GM18870 (cell line): ENCODE measurements at regions not wholly inside any gene's neighbourhood (a gene's known extent, or its start where the extent isn't known, plus 50 kb on each side); places are given as distances from the start of the nearest gene placed in this dataset.
A peak's percentile ranks its signal among the peaks of the same experiment; 100 is the strongest.
"Not testable (repeated sequence)": the region's sequence is repeated elsewhere in the genome, so short reads cannot be mapped to it uniquely, and the experiment has no call there.

Source experiments
- ATAC-seq: cut with Tn5 transposase; IDR thresholded peaks from one replicate; pipeline ENCODE4 v1.9.1; 2021; ENCODE audit warnings: moderate library complexity; ENCODE audit not compliant: unreplicated experiment

DNA sequence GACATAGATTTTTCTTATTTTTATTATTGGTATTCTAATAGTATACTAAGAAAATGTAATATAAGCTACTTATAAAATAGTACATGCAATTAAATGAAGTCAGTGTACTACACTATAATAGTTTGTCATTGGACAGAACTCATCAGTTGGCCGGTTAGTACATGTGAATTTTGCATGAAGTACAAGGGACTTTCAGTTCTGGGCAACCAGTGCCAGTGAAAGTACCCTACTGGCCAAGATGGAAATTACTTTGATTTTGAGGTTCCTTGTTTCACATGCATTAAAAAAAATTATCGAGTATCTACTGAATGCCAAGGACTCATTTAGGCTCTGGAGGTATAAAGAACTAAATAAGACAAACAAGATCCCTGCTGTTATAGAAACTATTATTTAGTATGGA is 213.4 kb upstream of the ELL2 start:
- no peak for ATAC-seq

- no peak for ATAC-seq
These were observed 211.7 kb upstream of the ELL2 start for GRCh38 chr5:96173366-96173765.

DNA sequence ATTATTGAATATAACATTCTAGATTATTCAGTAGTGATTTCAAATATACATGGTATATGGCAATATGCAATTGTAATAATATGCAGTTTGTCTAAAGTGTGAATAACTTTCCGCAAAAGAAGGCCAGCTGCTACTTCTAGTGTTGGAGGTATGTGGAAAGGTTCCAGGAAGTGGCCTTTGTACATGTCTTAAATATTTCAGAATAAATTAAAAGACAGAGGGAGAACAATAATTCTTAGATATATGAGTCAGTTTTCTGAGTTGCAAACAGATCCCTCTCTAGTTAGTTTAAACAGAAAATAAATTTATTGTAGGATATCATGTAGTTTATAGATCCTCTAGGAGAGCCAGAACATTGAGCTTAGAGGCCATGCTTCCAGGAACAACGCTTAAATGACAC is 210.8 kb upstream of the ELL2 start:
- ATAC-seq = no peak

- not testable (repeated sequence) for ATAC-seq
These were observed 210.3 kb upstream of the ELL2 start for GRCh38 chr5:96171973-96172372.

DNA sequence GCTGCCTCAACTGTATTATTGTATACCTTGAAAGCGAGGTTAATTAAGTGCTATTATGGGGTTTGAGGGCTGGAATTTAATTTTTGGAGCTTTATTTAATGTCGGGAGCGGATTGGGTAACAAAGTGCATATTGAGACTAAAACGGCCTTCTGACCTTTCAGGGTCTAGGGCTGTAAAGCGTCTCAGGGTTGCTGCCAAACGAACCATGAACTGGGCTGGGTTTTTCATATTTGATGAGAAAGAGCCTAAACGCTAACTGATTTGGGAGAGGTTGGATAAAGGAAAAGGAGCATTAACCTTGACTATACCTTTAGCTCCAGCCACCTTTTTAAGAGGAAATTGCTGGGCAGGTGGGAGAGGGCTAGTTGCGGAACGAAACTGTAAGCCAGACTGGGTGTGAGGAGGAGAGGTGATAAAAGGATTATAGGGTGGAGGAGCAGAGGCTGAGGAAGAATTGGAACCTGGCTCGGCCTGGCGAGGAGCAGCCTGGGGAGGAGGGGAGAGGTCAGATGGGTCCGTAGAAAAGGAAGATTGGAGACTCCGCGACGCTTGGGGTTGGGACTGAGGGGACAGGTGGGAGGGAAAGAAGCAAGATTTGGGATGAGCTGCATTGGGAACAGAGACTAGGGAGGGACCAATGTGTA is 209.0 kb upstream of the ELL2 start:
- not testable (repeated sequence) for ATAC-seq

GRCh38 chr5:96168833-96169232 is 207.2 kb upstream of the ELL2 start:
- not testable (repeated sequence) for ATAC-seq

- ATAC-seq = no peak
These were observed 197.4 kb upstream of the ELL2 start for GRCh38 chr5:96159043-96159442.

- ATAC-seq = no peak
These were observed 196.2 kb upstream of the ELL2 start for GRCh38 chr5:96157841-96158291.

- no peak for ATAC-seq
These were observed 195.6 kb upstream of the ELL2 start for GRCh38 chr5:96157077-96157780.

GRCh38 chr5:96155147-96155546 is 193.5 kb upstream of the ELL2 start:
- ATAC-seq = no peak

- ATAC-seq = no peak
These were observed 190.2 kb upstream of the ELL2 start for GRCh38 chr5:96151891-96152290.

DNA sequence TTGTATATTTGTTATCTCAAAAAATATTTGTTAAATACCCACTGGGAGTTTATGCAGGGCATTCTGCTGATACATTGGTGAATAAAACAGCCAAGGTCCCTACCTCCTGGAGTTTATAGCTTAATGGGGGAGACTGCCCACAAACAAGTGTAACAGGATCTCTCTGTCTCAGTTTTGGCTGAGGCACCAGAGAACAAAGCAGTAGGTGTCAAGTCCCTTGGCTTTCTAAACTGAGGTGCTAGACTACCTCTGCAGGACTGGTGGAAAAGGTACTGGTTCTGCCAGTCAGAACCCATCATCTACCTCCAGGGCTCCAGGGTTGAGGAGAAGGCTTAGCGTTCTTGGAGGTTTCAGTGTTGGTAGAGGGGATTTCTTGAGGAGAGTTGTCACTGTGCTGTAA is 188.4 kb upstream of the ELL2 start:
- ATAC-seq = no peak

DNA sequence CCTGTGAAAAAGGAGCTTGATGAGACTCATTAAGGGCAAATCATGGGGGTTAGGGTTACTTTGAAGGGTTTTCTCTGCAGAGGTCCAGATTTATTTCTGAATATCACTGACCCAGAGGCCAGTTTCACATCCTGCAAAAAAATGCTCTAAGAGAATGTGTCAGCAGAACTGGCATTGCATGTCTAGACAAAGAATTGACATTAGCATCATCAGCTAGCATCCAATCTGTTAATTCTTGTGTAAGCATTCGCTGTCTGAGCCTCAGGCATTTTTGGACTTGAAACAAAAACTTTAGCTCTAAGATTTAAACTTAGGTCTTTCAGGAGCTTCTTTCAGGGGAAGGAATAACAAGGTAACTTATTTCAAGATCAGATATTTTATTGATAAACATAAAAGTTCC is 187.9 kb upstream of the ELL2 start:
- ATAC-seq = no peak

- ATAC-seq = no peak
These were observed 187.4 kb upstream of the ELL2 start for GRCh38 chr5:96149021-96149420.

- no peak for ATAC-seq
These were observed 186.7 kb upstream of the ELL2 start for GRCh38 chr5:96148376-96148775.

DNA sequence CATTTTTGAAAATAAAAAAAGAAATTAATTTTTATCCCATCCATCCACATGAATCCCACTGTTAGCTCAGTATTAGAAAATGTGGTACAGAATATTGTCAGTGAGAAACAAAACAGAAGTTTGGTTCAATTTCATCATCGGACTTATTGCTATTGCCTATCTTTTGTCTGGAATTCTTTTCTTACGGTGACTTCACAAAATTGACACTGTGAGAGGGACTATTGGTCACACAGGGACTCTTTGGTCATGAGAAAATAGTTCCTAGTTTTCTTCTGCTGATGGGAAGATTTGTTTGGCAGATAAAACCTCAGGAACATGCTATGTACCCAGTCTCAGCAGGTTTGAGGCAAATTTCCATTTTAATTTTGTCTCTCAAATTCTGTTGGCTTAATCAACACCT is 186.2 kb upstream of the ELL2 start:
- ATAC-seq = no peak

DNA sequence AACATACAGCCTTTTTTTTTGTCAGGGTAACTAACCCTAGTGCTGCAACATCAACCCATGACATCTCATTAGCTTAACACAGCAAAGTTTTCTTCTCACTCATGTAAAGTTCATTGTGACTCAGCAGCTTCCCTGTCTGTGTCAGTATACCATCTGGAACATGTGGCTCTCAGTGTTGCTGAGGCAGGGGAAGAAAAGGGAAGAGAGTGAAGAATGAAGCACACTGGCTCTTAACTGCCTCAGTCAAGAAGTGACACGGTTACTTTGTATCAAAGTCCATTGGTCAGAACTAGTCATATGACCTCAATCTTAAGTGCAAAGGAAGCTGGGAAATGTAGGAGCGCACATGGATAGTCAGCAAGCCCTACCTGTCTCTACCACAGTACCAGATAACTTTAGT is 185.0 kb upstream of the ELL2 start:
- peak; percentile 86 for ATAC-seq

DNA sequence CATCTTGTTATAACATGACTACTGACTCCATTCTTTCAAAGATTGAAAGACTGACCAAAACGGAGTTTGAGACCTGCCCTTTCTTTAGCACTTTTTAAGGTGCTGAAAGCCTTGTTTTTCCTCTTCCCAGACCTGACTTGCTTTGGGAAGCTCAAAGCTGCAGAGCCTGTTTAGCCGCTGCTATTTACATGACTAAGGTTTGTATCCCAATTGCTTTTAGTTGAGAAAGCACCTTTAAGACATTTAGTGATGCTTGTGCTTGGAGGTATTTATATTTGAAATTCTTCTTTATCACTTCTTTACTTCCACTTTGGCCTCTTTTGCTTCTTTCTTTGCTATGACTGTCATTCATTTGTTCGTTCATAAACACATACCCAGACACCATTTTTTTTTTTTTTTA is 182.6 kb upstream of the ELL2 start:
- no peak for ATAC-seq

DNA sequence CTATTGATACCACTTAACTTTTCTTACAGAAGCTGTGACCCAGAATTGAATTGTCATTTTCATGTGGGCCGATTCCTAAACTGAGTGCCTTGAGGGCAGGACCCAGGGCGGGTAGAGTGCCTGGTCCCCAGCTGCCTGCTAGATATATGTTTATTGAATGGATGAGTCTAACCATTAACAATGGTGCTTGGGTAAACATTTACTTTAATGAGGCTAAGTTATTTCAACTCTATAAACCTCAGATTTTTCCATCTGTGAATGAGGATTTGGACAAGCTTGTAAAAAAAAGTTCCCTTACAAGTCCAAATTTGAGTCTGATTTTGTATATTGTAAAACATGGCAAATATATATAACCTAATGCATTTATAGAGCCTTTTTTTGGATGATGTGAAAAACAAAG is 181.8 kb upstream of the ELL2 start:
- ATAC-seq = no peak

DNA sequence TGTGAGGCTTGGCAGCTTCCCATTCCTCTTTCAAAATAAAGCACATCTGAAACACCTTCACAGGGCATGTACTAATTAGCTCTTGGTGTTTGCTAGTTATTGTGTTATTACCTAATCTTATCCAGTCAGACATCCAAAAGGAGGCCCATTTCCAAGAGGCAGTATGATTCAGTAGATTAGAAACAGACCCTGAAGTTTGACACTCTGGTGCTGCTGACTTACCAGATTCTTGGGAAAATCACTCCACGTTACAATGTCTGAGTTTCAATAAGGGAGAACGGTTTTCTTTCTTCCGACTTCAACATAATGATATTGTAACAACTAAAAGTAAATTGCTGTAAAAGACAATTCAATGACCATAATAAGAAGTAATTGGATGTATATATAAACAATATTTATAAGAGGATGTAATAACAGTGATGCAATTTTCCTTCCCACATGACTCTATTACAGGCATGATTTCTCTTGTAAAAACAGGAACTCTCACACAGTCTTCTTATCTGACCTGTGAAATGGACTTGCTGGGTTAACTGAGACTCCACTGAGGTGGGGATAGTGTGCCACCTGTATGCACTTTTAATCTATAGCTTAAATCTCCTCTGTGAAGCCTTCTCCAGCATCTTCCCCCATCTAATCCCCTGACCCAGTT is 181.3 kb upstream of the ELL2 start:
- ATAC-seq = no peak

DNA sequence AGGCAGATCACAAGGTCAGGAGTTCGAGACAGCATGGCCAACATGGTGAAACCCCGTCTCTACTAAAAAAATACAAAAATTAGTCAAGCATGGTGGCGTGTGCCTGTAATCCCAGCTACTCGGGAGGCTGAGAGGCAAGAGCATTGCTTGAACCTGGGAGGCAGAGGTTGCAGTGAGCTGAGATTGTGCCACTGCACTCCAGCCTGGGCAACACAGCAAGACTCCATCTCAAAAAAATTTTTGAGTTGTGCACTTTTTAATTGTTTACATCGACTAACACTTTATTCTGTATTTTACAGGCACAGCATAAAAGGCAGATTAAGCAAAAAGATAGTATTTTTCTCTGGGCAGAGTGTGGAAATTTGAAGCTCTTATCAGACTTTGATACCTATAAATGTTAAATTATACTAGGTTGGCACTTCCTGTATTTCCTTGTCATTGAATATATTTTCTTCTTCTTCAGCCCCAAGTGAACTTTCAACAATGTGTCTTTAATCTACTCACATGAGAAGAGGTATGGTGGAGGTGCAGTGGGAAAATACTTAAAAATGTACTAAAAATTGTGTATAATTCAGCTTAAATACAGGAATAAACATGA is 180.6 kb upstream of the ELL2 start:
- no peak for ATAC-seq

- no peak for ATAC-seq
These were observed 180.1 kb upstream of the ELL2 start for GRCh38 chr5:96141749-96142148.
